Fibroblast of peridontal ligament (primary cell): ENCODE measurements at regions not wholly inside any gene's neighbourhood (a gene's known extent, or its start where the extent isn't known, plus 50 kb on each side); places are given as distances from the start of the nearest gene placed in this dataset.

Experiments used
- DNase-seq: peaks from one replicate; pipeline ENCODE4 v3.0.0-alpha.2; 2010; ENCODE audit errors: extremely low read depth

- no peak for DNase-seq
Measured at GRCh38 chr2:129888461-129888860, 91.0 kb upstream of the RAB6C start.

- DNase-seq, result no peak
Measured at GRCh38 chr2:129888896-129889295, 90.6 kb upstream of the RAB6C start.

- no peak for DNase-seq
Measured at GRCh38 chr2:129891341-129892320, 87.8 kb upstream of the RAB6C start.

GRCh38 chr2:129892360-129892759 lies 87.1 kb upstream of the RAB6C start:
- DNase-seq, result no peak

GRCh38 chr2:129892773-129893172 lies 86.7 kb upstream of the RAB6C start:
- DNase-seq, result no peak

- no peak for DNase-seq
Measured at GRCh38 chr2:129893244-129893643, 86.2 kb upstream of the RAB6C start.

- no peak for DNase-seq
Measured at GRCh38 chr2:129894616-129895015, 84.8 kb upstream of the RAB6C start.

GRCh38 chr2:129895061-129895460 lies 84.4 kb upstream of the RAB6C start:
- DNase-seq, result no peak

GRCh38 chr2:129895526-129896082 lies 83.9 kb upstream of the RAB6C start:
- DNase-seq, result no peak

GRCh38 chr2:129896226-129897100 lies 83.0 kb upstream of the RAB6C start:
- DNase-seq, result no peak

GRCh38 chr2:129901754-129902415 lies 77.6 kb upstream of the RAB6C start:
- DNase-seq, result no peak

GRCh38 chr2:129902731-129903585 lies 76.5 kb upstream of the RAB6C start:
- DNase-seq, result no peak

- DNase-seq, result no peak
Measured at GRCh38 chr2:129903586-129904425, 75.7 kb upstream of the RAB6C start.

GRCh38 chr2:129904532-129905446 lies 74.7 kb upstream of the RAB6C start:
- no peak for DNase-seq

- DNase-seq, result no peak
Measured at GRCh38 chr2:129905664-129906081, 73.8 kb upstream of the RAB6C start.

- DNase-seq, result no peak
Measured at GRCh38 chr2:129906139-129906860, 73.2 kb upstream of the RAB6C start.

GRCh38 chr2:129906861-129907235 lies 72.6 kb upstream of the RAB6C start:
- no peak for DNase-seq
